Keratinocyte (primary cell): ENCODE measurements at regions not wholly inside any gene's neighbourhood (a gene's known extent, or its start where the extent isn't known, plus 50 kb on each side); places are given as distances from the start of the nearest gene placed in this dataset.

Source experiments
- DNase-seq: peaks from one replicate; pipeline ENCODE4 v3.0.0-alpha.2; 2011; ENCODE audit warnings: low read depth, missing footprints, low spot score
- FAIRE-seq: peaks from 2 replicates; lab custom pipeline; 2011; peaks lifted over from hg19 to GRCh38; lab: Jason Lieb, UNC
- H2AFZ ChIP-seq: 2 replicates; pipeline ENCODE4 v1.6.0; 2012; ENCODE audit warnings: low read length, control low read depth, inconsistent platforms; ENCODE audit not compliant: control insufficient read depth
- H3K27ac ChIP-seq: 2 replicates; pipeline ENCODE4 v1.5.1; 2011; ENCODE audit warnings: low read length; ENCODE audit not compliant: control insufficient read depth, insufficient read depth
- H3K27me3 ChIP-seq: 3 replicates; pipeline ENCODE4 v1.6.0; 2011; ENCODE audit warnings: low read length; ENCODE audit not compliant: control insufficient read depth, insufficient read depth; ENCODE audit errors: extremely low read depth
- H3K36me3 ChIP-seq, 2 experiments: 2 replicates in 1 of 2; 3 replicates in 1 of 2; pipeline ENCODE4 v1.5.1; 2011; ENCODE audit warnings: low read length in 2 of 2, mild to moderate bottlenecking in 1 of 2; ENCODE audit not compliant: control insufficient read depth in 2 of 2, insufficient read depth in 2 of 2; ENCODE audit errors: extremely low read depth in 1 of 2
- H3K4me1 ChIP-seq: 3 replicates; pipeline ENCODE4 v1.5.1; 2011; ENCODE audit warnings: low read length; ENCODE audit not compliant: control insufficient read depth, insufficient read depth; ENCODE audit errors: extremely low read depth
- H3K4me2 ChIP-seq: 3 replicates; pipeline ENCODE4 v1.6.0; 2011; ENCODE audit warnings: low read depth, low read length; ENCODE audit not compliant: control insufficient read depth, insufficient read depth; ENCODE audit errors: extremely low read depth
- H3K4me3 ChIP-seq, 3 experiments: fragments of 200-600 bp in 1 of 3; sonication (generic) in 1 of 3; 2 replicates in 2 of 3; 3 replicates in 1 of 3; pipeline ENCODE4 v1.5.1; 2011 to 2016; ENCODE audit warnings: low read length in 3 of 3, mild to moderate bottlenecking in 3 of 3, control low read depth in 2 of 3, inconsistent platforms in 1 of 3, low read depth in 1 of 3, mixed read lengths in 1 of 3, mixed run types in 1 of 3, moderate library complexity in 1 of 3; ENCODE audit not compliant: control insufficient read depth in 2 of 3, insufficient read depth in 2 of 3; ENCODE audit errors: extremely low read depth in 1 of 3
- H3K79me2 ChIP-seq: 2 replicates; pipeline ENCODE4 v1.6.0; 2012; ENCODE audit warnings: low read length; ENCODE audit not compliant: control insufficient read depth, insufficient read depth
- H3K9ac ChIP-seq: 3 replicates; pipeline ENCODE4 v1.6.0; 2011; ENCODE audit warnings: low read length; ENCODE audit not compliant: control insufficient read depth, insufficient read depth; ENCODE audit errors: extremely low read depth
- H3K9me1 ChIP-seq: 3 replicates; pipeline ENCODE4 v1.6.0; 2011; ENCODE audit warnings: low read length; ENCODE audit not compliant: control insufficient read depth, insufficient read depth; ENCODE audit errors: extremely low read depth
- H3K9me3 ChIP-seq: 2 replicates; pipeline ENCODE4 v1.5.1; 2012; ENCODE audit warnings: low read depth, low read length; ENCODE audit not compliant: control insufficient read depth
- H4K20me1 ChIP-seq: 3 replicates; pipeline ENCODE4 v1.6.0; 2011; ENCODE audit warnings: low read length; ENCODE audit not compliant: control insufficient read depth, insufficient read depth; ENCODE audit errors: extremely low read depth
- CTCF ChIP-seq, 3 experiments: IDR thresholded peaks in 1 of 3; conservative IDR thresholded peaks in 1 of 3; optimal IDR thresholded peaks in 1 of 3; 2 replicates in 2 of 3; 3 replicates in 1 of 3; pipeline versions ENCODE3 to v1.5.1; 2011; ENCODE audit warnings: low read length in 3 of 3, mild to moderate bottlenecking in 3 of 3, moderate library complexity in 2 of 3, control low read depth in 1 of 3, inconsistent platforms in 1 of 3; ENCODE audit not compliant: insufficient read depth in 2 of 3; ENCODE audit errors: extremely low read depth in 1 of 3
- EZH2 ChIP-seq: IDR thresholded peaks from one replicate; pipeline ENCODE4 v1.6.1; 2012; ENCODE audit warnings: inconsistent platforms, mild to moderate bottlenecking, low read length, moderate library complexity
- dilution Hi-C: fragments of 300-500 bp; cut with MboI; formaldehyde crosslinking; loops from one replicate; pipeline ENCODE4 v1.7.0; 2020; ENCODE audit warnings: low sequenced_read_pairs; ENCODE audit not compliant: extremely low pct_ligation_motif_present

- Histone ChIP-seq H3K4me2 (no peak overlapping the region), H3K9me1 (no peaks in the 10 kb centered on the region), H3K27ac (no peak overlapping the region), H3K9ac (no peak overlapping the region), H3K36me3 (no peaks in the 10 kb centered on the region), H3K79me2 (no peaks in the 10 kb centered on the region), H3K4me3 (no peak overlapping the region), H3K27me3 (no peaks in the 10 kb centered on the region), H2AFZ (no peak overlapping the region), H3K9me3 (no peaks in the 10 kb centered on the region), H3K4me1 (no peaks in the 10 kb centered on the region), H4K20me1 (no peaks in the 10 kb centered on the region)
- DNase-seq (no peak), FAIRE-seq (no peak)
- dilution Hi-C loops = no loop called here
- TF ChIP-seq CTCF (optimal IDR thresholded peaks at IDR 0.05 in 1 of 3, IDR thresholded peaks at IDR 0.05 in 1 of 3, conservative IDR thresholded peaks at IDR 0.05 in 1 of 3; ENCODE audit: extremely low read depth in 1 of 3, insufficient read depth in 2 of 3, low read length in 3 of 3) (no peak), EZH2 (no peak)
These were observed 1439.7 kb upstream of the AGA start for GRCh38 chr4:178881937-178882336.

- no peak overlapping the region for H3K4me3 ChIP-seq
- H3K4me1 ChIP-seq = no peaks in the 10 kb centered on the region
- DNase-seq = no peak
- H2AFZ ChIP-seq = no peak overlapping the region
- H3K9ac ChIP-seq = no peak overlapping the region
- H3K36me3 ChIP-seq = no peaks in the 10 kb centered on the region
- H4K20me1 ChIP-seq = no peaks in the 10 kb centered on the region
- FAIRE-seq = no peak
- H3K27ac ChIP-seq = no peak overlapping the region
- no peak overlapping the region for H3K4me2 ChIP-seq
- H3K9me1 ChIP-seq = no peaks in the 10 kb centered on the region
- dilution Hi-C loops = no loop called here
- no peaks in the 10 kb centered on the region for H3K9me3 ChIP-seq
- TF ChIP-seq EZH2 = no peak
- no peaks in the 10 kb centered on the region for H3K79me2 ChIP-seq
- H3K27me3 ChIP-seq = no peaks in the 10 kb centered on the region
These were observed 1451.9 kb upstream of the AGA start for GRCh38 chr4:178894126-178894525.

- H4K20me1 ChIP-seq = no peaks in the 10 kb centered on the region
- H3K4me3 ChIP-seq = no peak overlapping the region
- FAIRE-seq = no peak
These were observed 1456.8 kb upstream of the AGA start for GRCh38 chr4:178899084-178899483.

More at GRCh38 chr4:178899084-178899483, 1456.8 kb upstream of the AGA start:
- Histone ChIP-seq H3K27me3 (no peaks in the 10 kb centered on the region), H3K9me3 (no peaks in the 10 kb centered on the region), H3K9ac (no peak overlapping the region), H3K4me1 (no peaks in the 10 kb centered on the region), H3K79me2 (no peaks in the 10 kb centered on the region), H3K4me2 (no peak overlapping the region), H3K9me1 (no peaks in the 10 kb centered on the region), H3K27ac (no peak overlapping the region), H3K36me3 (no peaks in the 10 kb centered on the region), H2AFZ (no peak overlapping the region)
- DNase-seq = no peak
- dilution Hi-C loops = no loop called here
- TF ChIP-seq EZH2 (no peak), CTCF (optimal IDR thresholded peaks at IDR 0.05 in 1 of 3, IDR thresholded peaks at IDR 0.05 in 1 of 3, conservative IDR thresholded peaks at IDR 0.05 in 1 of 3; ENCODE audit: extremely low read depth in 1 of 3, insufficient read depth in 2 of 3, low read length in 3 of 3) (no peak)
